ENCODE measurements at regions not wholly inside any gene's neighbourhood (a gene's known extent, or its start where the extent isn't known, plus 50 kb on each side); places are given as distances from the start of the nearest gene placed in this dataset.

- TF ChIP-seq FOXA1 (IDR thresholded peaks at IDR 0.05; ENCODE audit: borderline replicate concordance) (no peak), SRF (CRISPR knock-in tag; IDR thresholded peaks at IDR 0.05) (no peak; a peak in 1 of 4 replicates), CHCHD3 (CRISPR knock-in tag; IDR thresholded peaks at IDR 0.05) (no peak), CEBPB (tag; IDR thresholded peaks at IDR 0.05) (peak; percentile 93), PYGO2 (tag; IDR thresholded peaks at IDR 0.05) (peak; percentile 99), MBD2 (IDR thresholded peaks at IDR 0.05; ENCODE audit: borderline replicate concordance, low read depth) (peak; percentile 91), MEF2A (IDR thresholded peaks at IDR 0.05; ENCODE audit: control insufficient read depth, low read depth, low read length) (peak; percentile 69), ZNF274 (IDR thresholded peaks at IDR 0.05; ENCODE audit: borderline replicate concordance, low read depth, low read length) (peak; percentile 73; the same call in 1 of the 2 replicates), SRSF7 (optimal IDR thresholded peaks at IDR 0.05; ENCODE audit: low read depth, low read length) (no peak), ZNF253 (CRISPR knock-in tag; conservative IDR thresholded peaks at IDR 0.05) (no peak), ZNF232 (CRISPR knock-in tag; IDR thresholded peaks at IDR 0.05) (no peak), ZHX1 (conservative IDR thresholded peaks at IDR 0.05; ENCODE audit: low read length) (no peak), DEAF1 (CRISPR knock-in tag; IDR thresholded peaks at IDR 0.05) (0 out of 2 replicates have a peak, but pooled peaks have one; percentile 29), SMAD3 (CRISPR knock-in tag; conservative IDR thresholded peaks at IDR 0.05) (peak; percentile 88), ZNF449 (CRISPR knock-in tag; IDR thresholded peaks at IDR 0.05) (peak; percentile 63; the same call in 1 of the 2 replicates), ZNF263 (CRISPR knock-in tag; IDR thresholded peaks at IDR 0.05; ENCODE audit: borderline replicate concordance) (no peak), ATF2 (CRISPR knock-in tag; IDR thresholded peaks at IDR 0.05) (no peak), ZFX (CRISPR knock-in tag; IDR thresholded peaks at IDR 0.05) (no peak)
- TF ChIP-seq, protein P1, sequence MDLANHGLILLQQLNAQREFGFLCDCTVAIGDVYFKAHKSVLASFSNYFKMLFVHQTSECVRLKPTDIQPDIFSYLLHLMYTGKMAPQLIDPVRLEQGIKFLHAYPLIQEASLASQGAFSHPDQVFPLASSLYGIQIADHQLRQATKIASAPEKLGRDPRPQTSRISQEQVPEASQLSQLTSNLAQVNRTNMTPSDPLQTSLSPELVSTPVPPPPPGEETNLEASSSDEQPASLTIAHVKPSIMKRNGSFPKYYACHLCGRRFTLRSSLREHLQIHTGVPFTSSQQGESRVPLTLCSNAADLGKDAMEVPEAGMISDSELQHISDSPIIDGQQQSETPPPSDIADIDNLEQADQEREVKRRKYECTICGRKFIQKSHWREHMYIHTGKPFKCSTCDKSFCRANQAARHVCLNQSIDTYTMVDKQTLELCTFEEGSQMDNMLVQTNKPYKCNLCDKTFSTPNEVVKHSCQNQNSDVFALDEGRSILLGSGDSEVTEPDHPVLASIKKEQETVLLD (IDR thresholded peaks at IDR 0.05) = peak; percentile 80
Observed at GRCh38 chr7:16268821-16269768, 152.2 kb downstream of the CRPPA start (continued).
